HG03095 (cell line): ENCODE measurements at regions not wholly inside any gene's neighbourhood (a gene's known extent, or its start where the extent isn't known, plus 50 kb on each side); places are given as distances from the start of the nearest gene placed in this dataset.
"Not testable (repeated sequence)": the region's sequence is repeated elsewhere in the genome, so short reads cannot be mapped to it uniquely, and the experiment has no call there.

Experiments used
- ATAC-seq: cut with Tn5 transposase; IDR thresholded peaks from one replicate; pipeline ENCODE4 v1.9.1; 2021; ENCODE audit warnings: moderate library complexity; ENCODE audit not compliant: unreplicated experiment

DNA sequence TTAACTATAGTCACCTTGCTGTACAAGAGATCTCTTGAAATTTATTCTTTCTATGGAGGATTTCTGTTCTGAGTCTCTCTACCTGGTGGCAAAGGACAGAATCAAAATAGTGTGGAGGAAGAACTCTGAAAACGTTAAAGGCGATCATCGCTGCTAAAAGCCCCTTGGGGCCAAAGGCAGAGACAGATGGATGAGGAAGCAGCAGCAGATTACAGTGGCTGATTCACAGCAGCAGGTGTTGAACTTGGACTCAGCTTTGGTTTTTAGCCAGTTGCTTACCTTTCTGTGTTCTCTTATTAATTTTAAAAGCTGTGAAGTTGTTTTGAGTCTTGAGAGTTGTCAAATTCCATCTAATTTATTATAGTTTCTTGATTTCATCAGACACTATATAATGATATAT lies 956.1 kb upstream of the GOT2 start:
- no peak for ATAC-seq

DNA sequence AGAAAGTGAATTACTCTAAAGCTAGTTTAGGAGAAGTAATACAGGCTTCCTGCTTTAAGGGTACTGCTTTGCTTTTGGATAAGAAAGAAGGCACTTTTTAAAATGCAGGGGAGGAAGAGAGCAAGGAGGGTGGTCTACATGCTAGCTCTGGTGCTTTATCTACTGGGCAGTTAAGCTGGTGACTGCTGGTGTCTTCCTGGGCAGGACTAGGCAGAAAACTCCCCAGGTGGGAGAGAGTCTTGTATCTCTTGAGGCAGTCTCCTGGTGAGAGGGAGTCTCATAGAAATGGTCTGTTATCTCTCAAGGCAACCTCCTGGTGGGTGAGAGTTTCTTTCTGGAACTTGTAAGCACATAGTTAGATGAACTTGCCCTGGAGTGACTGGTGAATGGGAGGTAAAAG lies 953.9 kb upstream of the GOT2 start:
- ATAC-seq = no peak

DNA sequence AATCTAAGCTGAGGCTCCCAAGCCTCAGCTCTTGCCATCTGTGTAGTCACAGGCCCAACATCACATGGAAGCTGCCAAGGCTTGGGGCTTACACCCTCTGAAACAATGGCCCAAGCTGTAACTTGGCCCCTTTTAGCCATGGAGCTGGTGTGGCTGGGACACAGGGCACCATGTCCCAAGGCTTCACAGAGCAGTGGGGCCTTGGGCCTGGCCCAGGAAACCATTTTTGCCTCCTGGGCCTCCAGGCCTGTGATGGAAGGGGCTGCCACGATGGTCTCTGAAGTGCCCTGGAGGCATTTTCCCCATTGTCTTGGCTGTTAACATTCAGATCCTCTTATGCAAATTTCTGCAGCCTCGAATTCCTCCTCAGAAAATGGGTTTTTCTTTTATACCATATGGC lies 952.3 kb upstream of the GOT2 start:
- ATAC-seq = no peak

DNA sequence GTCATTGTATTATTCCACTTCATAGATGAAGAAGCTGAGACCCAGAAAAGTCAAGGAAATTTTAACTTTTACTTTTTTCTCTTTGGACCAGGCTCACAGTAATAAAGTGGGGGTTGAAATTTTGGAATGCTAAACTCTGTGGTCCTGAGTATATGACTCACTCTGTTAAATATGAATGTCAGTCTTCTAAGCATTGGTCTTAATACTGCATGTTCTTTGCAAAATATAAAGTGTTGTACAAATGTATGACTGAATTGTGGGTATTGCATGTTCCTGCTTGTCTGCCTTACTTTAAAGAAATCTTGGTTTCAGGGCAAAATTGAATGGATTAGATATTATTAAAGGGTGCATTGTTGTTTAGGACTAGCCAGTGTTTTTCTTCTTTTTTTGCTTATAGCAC lies 950.8 kb upstream of the GOT2 start:
- no peak for ATAC-seq

DNA sequence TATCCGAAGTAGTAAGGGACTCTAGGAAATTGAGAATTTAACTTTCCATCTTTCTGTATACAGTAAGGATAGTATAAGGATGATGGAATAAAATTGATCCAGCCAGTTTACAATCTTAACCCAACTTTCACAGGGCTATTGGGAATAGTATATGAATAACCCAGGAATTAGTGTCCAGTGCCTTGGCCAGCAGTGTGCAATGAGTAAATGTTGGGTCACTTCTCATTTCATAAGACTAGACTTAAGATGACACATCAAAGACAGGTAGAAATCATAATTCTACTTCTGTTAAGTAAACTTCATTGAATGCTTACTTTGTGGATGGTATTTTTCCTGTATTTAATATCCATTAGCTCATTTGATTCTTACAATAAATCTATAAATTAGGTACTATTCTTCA lies 949.6 kb upstream of the GOT2 start:
- no peak for ATAC-seq

DNA sequence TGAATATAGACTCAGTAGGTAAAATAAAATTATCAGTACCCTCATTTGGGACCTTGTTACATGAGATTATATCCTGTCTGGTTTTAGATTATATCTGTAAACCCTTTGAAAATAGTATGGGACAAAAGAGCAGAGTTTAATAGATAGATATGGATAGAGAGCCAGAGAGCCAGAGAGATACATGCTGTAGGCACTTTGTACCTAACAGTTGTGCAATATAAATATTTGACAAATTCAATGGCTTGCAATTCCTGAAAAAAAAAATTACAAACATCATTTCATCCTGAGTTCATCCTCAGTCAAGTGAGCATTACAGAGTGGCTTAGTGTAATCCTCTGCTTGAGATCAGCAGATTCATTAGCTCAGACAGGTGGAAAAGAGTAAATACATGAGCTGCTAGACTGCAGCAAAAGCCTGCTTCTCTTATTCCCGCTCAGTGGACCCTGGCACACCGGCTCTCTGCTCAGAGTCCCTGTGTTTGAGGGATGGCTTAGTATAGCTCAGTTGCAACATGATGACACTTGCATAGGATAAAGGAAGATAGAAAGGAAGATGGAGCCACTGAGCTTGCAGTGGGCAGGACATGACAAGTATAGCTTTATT lies 931.6 kb upstream of the GOT2 start:
- no peak for ATAC-seq

DNA sequence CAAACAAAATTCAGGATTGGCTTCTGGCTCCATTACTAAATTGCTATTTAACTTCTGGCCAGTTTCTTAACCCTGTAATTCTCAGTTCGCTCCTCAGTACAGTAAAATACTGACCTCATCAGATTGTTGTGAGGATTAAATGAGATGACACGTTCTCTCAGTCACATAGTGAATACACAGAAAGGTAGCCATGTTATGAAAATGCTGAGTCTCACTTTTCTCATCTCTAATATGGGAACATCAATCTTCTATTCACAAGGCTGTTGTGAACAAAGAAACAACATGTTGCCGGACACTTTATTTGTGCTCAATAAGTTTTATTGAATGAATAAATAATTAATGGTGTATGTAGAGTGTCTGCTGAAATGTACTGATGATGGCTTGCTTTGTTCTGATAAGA lies 924.5 kb upstream of the GOT2 start:
- ATAC-seq = no peak

DNA sequence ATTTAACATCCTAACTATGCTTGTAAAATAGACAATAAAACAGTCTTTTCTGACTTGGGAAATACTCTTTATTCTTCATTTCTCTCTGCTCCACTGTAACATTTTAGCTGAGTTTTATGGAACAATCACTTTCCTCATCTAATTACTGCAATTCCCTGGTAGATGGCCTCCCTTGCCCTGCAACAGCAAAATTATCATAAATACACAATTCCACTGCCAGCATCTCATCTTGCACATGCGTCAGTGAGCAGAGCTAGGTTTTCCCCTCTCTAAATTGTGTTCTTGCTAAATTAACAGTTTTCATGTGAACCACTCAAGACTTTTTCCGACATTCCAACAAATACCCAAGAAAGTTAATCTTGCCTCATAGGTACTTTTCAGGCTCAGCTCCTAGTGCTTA lies 920.9 kb upstream of the GOT2 start:
- ATAC-seq = no peak

DNA sequence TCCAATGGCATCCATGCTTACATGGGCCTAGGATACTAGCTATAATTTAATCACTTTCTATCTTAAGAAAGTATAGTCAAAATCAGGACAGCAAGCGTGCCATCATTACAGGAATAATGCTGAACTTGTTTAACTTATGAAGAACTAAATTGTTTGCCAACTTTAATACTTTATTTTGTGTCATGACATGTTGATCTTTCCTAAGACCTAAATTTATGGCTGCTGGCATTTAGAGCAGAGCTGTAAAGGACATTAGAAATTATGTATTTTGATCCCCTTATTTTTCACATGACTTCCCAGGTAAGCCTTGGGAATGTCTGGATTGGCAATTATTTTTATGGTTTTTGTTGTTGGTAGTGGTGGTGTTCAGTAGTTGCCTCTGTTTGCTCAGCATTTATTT lies 920.3 kb upstream of the GOT2 start:
- ATAC-seq = no peak

DNA sequence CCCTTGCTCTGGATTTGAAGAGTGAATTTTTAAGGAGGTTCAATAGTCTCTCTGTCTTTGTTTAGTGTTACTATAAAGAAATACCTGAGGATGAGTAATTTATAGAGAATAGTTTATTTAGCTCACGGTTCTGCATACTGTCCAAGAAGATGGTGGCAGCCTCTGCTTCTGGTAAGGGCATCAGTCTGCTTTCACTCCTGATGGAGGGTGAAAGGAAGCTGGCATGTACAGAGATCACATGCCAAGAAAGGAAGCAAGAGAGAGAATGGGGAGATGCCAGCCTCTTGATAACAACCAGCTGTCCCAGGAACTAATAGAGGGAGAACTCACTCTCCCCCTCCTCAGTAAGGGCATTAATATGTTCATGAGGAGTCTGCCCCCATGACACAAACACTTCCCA lies 917.5 kb upstream of the GOT2 start:
- ATAC-seq = no peak

DNA sequence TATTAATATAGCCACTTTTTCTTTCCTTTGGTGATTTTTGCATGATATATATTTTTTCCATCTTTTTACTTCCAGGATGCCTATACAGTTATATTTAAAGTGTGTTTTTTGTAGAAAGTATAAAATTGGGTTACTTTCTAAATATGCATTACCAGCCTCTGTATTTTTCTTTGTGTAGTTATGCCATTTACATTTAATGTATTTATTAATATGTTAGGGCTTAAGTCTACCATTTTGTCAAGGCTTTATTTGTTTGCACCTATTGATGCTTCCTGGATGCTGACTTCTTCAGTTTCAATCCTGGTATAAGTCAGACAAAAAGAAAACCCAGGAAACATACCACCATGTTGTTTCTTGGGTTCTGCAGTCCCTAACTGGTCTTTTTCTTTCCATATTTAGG lies 911.1 kb upstream of the GOT2 start:
- no peak for ATAC-seq

DNA sequence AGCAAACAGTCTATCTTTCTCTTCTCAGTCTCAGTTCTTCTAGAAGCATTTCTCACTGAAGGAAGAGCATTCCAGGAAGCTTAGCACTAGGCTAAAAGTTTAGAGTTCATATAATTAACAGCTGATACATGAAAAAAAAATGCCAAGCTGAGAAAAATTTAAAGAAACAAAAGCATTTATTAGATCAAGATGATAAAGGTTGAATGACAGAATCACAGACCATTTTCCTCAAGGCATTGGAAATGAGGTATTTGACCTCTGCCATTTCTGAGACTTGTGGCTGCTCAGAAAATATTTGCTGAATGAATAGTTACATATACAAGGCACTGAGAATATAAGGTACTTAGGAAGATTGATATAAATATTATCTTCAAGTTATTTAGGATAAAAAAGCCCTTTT lies 901.6 kb upstream of the GOT2 start:
- no peak for ATAC-seq

DNA sequence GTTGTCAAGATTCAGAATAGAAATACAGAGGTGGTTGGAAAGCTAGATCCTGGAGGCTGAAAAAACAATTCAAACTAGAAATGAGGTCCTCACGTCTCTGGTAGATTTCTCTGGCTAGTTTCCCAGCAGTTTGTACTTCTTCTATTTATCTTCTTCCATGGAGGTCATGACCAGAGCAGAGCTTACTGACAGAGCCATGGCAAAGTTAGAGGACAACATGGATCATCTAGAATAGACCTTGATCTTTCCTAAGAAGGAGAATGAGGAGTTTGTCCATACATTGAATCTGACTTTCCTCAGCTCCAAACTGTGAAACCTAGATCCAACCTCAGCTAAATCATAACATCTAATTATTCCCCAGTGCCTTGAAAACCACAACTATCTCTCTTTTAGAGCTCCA lies 900.8 kb upstream of the GOT2 start:
- no peak for ATAC-seq

DNA sequence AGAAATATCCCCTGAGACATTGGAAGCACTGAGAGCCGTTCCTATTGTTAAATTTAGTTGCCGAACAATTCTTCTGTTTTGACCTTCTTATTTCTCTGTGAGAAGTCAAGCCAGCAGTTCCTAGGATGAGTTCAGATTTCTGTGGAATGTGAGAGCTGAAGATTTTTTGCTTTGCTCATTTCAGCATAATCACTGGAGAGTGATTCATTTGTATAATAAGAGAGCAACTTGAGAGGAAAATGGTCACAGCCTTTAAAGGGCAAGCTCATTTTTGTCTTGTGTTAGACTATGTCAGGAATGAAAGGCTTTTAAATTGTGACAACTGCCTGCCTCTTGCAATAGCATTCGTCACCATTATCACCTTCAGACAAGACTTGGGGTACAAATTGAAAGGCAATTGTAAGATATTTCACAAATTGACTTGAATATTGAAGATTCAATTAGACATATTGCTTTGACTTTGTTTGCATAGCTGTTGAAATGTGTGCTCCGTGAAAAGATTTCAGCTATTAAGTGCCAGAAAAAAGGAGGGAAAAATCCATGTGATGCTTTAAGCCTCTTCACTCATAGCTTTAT lies 900.0 kb upstream of the GOT2 start:
- no peak for ATAC-seq

DNA sequence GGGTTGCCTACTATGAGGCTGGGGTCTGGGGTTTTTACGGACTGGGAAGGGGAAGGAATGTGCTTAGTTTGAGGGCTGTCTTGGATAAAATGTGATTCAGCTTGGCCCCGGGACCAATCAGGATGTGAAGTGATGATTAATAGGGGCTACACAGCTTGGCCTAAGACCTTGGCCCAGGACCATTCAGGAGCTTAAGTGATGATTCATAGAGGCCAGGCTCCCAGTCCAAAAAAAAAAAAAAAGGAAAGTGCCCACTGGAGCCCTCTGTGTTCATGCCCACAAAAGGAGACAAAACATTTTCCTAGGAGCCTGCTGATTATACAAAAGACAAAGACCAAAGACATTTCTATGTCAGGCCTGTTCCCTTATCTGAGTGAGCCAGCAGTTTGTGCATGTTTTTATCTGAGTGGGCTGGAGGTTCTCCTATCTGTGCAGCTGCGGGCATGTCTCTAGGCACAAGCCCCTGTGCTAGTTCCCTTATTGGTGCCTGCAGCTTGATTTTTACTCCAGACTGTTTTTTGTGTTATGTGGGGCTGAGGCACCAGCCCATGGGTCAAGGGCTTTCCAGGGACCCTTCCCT lies 898.2 kb upstream of the GOT2 start:
- ATAC-seq = no peak

DNA sequence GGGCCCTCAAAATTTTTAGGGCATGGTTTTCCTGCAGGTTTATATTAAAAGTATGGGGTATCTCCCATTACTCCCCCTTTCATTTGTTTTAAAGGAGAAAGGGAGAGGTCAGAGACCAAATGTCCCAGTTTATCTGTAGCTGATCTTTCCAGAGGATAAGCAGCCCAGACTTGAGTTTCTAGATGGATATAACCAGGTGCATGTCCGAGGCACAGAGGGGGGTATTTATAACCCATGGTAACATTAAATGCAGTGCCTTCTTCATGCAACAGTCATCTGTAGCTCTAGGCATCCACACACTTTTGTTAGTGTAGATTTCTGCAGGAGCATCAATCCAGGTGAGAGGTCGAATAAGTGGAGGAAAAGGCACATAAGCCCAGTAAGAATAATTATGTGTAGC lies 890.3 kb upstream of the GOT2 start:
- not testable (repeated sequence) for ATAC-seq

DNA sequence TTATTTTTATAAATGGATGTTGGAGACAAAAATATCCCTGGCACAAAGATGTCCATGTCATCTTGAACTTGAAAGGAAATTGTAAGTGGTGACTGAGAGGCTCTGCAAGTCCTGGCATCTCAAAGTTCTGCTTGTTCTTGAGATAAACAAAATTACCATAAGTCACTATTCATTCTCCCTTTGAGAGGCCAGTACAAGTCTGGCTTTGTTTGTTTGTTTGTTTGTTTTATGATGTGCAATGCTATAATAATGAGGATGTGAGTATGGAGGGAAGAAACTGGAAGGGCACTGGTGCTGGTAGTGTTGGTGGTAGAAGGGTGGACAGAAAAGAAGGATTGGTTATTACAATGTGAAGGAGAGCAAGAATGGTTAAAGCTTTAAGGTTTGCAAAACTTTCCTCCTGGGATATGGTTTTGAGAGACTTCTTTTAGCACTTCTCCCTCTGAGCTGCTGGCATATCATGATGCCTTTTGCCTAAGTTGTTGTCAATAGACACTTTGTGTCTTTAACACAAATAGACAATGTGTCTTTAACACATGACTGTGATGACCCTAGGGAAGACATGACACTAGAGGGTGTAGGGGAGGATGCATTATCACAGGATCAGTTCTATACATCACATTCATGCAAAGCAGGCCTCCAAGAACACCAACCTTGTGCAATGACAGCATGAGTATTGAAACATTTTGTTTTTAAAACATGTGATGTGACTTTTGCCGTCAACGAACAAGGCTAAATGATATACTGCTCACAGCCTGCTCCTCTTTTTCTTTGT lies 880.5 kb upstream of the GOT2 start:
- no peak for ATAC-seq

DNA sequence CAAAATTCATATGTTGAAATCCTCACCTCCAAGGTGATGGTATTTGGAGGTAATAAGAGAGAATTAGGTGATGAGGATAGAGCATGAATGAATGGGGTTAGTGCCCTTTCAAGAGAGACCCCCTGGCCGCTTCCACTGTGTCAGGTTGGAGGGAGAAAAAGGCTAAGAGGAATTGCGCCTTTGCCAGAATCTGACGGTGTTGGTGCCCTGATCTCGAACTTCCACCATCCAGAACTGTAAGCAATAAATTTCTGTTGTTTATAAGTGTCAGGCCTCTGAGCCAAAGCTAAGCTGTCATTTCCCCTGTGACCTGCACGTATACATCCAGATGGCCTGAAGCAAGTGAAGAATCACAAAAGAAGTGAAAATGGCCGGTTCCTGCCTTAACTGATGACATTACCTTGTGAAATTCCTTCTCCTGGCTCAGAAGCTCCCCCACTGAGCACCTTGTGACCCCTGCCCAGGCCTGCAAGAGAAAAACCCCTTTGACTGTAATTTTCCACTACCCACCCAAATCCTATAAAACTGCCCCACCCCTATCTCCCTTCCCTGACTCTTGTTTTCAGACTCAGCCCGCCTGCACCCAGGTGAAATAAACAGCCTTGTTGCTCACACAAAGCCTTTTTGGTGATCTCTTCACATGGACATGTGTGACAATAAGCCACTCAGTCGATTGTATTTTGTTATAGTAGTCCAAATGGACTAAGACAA lies 878.9 kb upstream of the GOT2 start:
- ATAC-seq = not testable (repeated sequence)

DNA sequence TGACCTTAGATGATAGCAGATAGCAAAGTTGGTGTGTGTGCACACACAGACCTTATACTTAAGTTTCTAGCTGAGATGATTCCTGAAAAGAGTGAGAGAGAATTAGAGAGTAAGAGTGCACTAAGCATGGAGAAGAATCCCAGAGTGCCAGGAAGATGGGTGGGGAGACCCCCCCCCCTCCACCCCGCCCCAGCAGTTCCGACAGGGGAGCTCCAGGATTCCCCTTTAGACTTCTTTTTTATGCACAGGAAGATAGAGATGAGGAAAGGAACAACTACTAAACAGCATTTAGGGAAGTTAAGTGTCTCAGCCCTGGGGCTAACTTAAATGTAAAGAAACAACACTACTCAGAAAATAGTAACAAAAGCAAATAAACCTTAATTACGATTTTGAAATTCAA lies 878.0 kb upstream of the GOT2 start:
- no peak for ATAC-seq

DNA sequence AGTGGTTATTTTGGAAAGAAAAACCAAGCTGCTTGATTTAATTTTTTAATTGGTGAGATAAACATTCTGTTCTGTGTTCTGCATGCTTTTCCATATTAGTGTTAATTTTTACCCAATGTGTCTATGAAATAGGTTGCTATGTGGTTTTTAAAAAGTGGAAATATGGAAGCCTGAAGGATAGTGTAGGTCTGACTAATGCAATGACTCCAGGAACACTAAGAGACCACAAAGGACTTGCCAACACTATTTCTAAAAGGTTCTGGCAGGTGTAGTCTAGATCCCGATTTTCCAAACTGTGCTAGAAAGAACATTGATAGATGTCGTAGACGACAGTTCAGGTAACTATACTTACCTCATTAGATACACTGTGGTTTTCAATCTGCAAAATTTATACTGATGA lies 877.4 kb upstream of the GOT2 start:
- ATAC-seq = no peak

DNA sequence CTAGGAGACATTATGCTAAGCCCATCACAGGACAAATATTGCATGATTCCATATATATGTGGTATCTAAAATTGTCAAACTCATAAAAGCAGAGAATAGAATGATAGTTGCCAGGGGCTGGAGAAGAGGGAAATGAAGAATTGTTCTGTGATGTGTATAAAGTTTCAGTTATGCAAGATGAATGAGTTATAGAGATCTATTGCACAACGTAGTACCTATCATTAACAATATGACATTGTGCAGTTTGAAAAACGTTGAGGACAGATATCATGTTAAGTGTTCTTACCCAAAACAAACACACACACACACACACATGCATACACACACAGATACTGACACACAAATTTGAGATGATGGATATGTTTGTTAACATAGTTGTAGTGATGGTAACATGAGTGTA lies 871.6 kb upstream of the GOT2 start:
- no peak for ATAC-seq

DNA sequence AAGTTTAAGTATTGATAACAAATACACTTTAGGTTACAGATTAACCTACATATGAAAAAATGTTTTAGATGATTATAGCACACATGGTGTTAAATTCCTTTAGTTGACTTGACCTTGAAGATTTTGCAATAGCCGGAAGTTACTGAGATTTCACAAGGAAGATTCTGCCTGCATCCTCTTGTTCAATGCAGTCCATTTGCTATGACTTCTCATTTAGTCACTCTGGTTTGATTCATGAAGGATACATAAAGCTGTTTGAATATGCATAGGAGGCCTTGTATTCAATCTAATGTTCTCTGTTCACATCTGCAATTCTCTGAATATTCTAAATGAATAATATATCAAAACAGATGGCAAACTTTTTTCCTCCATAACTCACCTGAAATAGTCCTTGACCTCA lies 870.2 kb upstream of the GOT2 start:
- ATAC-seq = no peak
